CD14-positive monocyte (primary cell): ENCODE measurements at regions not wholly inside any gene's neighbourhood (a gene's known extent, or its start where the extent isn't known, plus 50 kb on each side); places are given as distances from the start of the nearest gene placed in this dataset.

Source experiments
- DNase-seq, 3 donors: peaks; one replicate each; pipeline ENCODE4 v3.0.0-alpha.2; 2011 to 2022
- H2AFZ ChIP-seq: 2 replicates; pipeline ENCODE4 v1.6.0; 2012; ENCODE audit warnings: mild to moderate bottlenecking, low read depth, low read length, inconsistent platforms; ENCODE audit not compliant: insufficient read depth, poor library complexity, severe bottlenecking
- H3K27ac ChIP-seq, 2 donors: 1 replicate in 1 of 2; 2 replicates in 1 of 2; pipeline ENCODE4 v1.5.1; 2012 to 2013; ENCODE audit warnings: low read length in 2 of 2, control low read depth in 1 of 2, inconsistent platforms in 1 of 2, low read depth in 1 of 2, mild to moderate bottlenecking in 1 of 2
- H3K27me3 ChIP-seq, 2 donors: one replicate each; pipeline versions ENCODE4 v1.6.0 to v1.6.1; 2011 to 2013; ENCODE audit warnings: low read length in 2 of 2; ENCODE audit not compliant: control insufficient read depth in 2 of 2, insufficient read depth in 2 of 2
- H3K36me3 ChIP-seq, 2 donors: replicated peaks in 1 of 2; 1 replicate in 1 of 2; 2 replicates in 1 of 2; pipeline versions ENCODE4 v1.5.1 to v1.6.1; 2012 to 2013; ENCODE audit warnings: low read length in 2 of 2, control low read depth in 1 of 2, inconsistent platforms in 1 of 2, mild to moderate bottlenecking in 1 of 2; ENCODE audit not compliant: insufficient read depth in 2 of 2, control insufficient read depth in 1 of 2
- H3K4me1 ChIP-seq, 2 donors: 1 replicate in 1 of 2; 2 replicates in 1 of 2; pipeline versions ENCODE4 v1.5.1 to v1.6.1; 2012 to 2013; ENCODE audit warnings: low read length in 2 of 2, control low read depth in 1 of 2, inconsistent platforms in 1 of 2, mild to moderate bottlenecking in 1 of 2, moderate library complexity in 1 of 2; ENCODE audit not compliant: insufficient read depth in 2 of 2, control insufficient read depth in 1 of 2
- H3K4me2 ChIP-seq: replicated peaks from 2 replicates; pipeline ENCODE3; 2012; ENCODE audit warnings: low read length, moderate library complexity, mild to moderate bottlenecking; ENCODE audit not compliant: poor library complexity, severe bottlenecking; ENCODE audit errors: extremely low read depth
- H3K4me3 ChIP-seq, 3 experiments: fragments of 200-600 bp in 1 of 3; sonication (generic) in 1 of 3; replicated peaks in 1 of 3; 1 replicate in 2 of 3; 2 replicates in 1 of 3; pipeline ENCODE4 v1.5.1; 2011 to 2013; ENCODE audit warnings: low read length in 3 of 3, mild to moderate bottlenecking in 3 of 3, control low read depth in 2 of 3, low read depth in 2 of 3, inconsistent platforms in 1 of 3, moderate library complexity in 1 of 3
- H3K79me2 ChIP-seq: 2 replicates; pipeline ENCODE4 v1.6.0; 2012; ENCODE audit warnings: mild to moderate bottlenecking, control low read depth, inconsistent platforms, low read length, moderate library complexity; ENCODE audit not compliant: insufficient read depth
- H3K9ac ChIP-seq: 2 replicates; pipeline ENCODE4 v1.6.0; 2017; ENCODE audit warnings: low read length, mild to moderate bottlenecking; ENCODE audit not compliant: insufficient read depth, poor library complexity, severe bottlenecking
- H3K9me3 ChIP-seq, 2 donors: replicated peaks in 1 of 2; 1 replicate in 1 of 2; 2 replicates in 1 of 2; pipeline versions ENCODE4 v1.5.1 to v1.6.1; 2012 to 2013; ENCODE audit warnings: low read length in 2 of 2, control low read depth in 1 of 2; ENCODE audit not compliant: control insufficient read depth in 1 of 2, insufficient read depth in 1 of 2
- H4K20me1 ChIP-seq: 2 replicates; pipeline ENCODE4 v1.6.0; 2012; ENCODE audit warnings: mild to moderate bottlenecking, low read length, control low read depth, moderate library complexity; ENCODE audit not compliant: insufficient read depth
- H3K27ac Mint-ChIP-seq, 7 donors: one replicate each; pipeline ENCODE4 v1.8.0; 2020; ENCODE audit warnings: mild to moderate bottlenecking in 7 of 7, mixed read lengths in 7 of 7, moderate library complexity in 6 of 7, inconsistent platforms in 2 of 7
- H3K27me3 Mint-ChIP-seq, 3 donors: one replicate each; pipeline ENCODE4 v1.8.0; 2021 to 2022; ENCODE audit warnings: low read depth in 3 of 3, mild to moderate bottlenecking in 3 of 3, mixed read lengths in 3 of 3, moderate library complexity in 3 of 3, inconsistent platforms in 1 of 3
- H3K36me3 Mint-ChIP-seq, 2 donors: one replicate each; pipeline ENCODE4 v1.8.0; 2020; ENCODE audit warnings: mixed read lengths in 2 of 2, inconsistent platforms in 1 of 2, mild to moderate bottlenecking in 1 of 2
- H3K4me1 Mint-ChIP-seq: one replicate; pipeline ENCODE4 v1.8.0; 2020; ENCODE audit warnings: mild to moderate bottlenecking, mixed read lengths
- H3K4me3 Mint-ChIP-seq, 2 donors: one replicate each; pipeline ENCODE4 v1.8.0; 2020; ENCODE audit warnings: mild to moderate bottlenecking in 2 of 2, mixed read lengths in 2 of 2, moderate library complexity in 1 of 2
- H3K9me3 Mint-ChIP-seq, 7 donors: one replicate each; pipeline ENCODE4 v1.8.0; 2020 to 2022; ENCODE audit warnings: mixed read lengths in 7 of 7, mild to moderate bottlenecking in 6 of 7, moderate library complexity in 6 of 7, inconsistent platforms in 2 of 7
- whole genome bisulfite sequencing: methylation state at CpG from one replicate; pipeline ENCODE4 v1.1.5; 2013; ENCODE audit warnings: missing lambda C conversion rate; ENCODE audit not compliant: insufficient coverage; 5-methylcytosine and 5-hydroxymethylcytosine counted together
- intact Hi-C, 2 donors: fragments of 100-400 bp; cut with micrococcal nuclease; formaldehyde crosslinking; loops; one replicate each; pipeline versions ENCODE4 v1.15.0 to v1.15.1; 2023
- TF ChIP-seq, protein P1 (sequence below): fragments of 200-600 bp; IDR thresholded peaks from one replicate; pipeline ENCODE4 v1.8.0; 2022; ENCODE audit warnings: antibody characterized with exemption, mild to moderate bottlenecking

GRCh38 chr3:139870000-139870675 lies 64.8 kb upstream of the CLSTN2 start:
- peaks cover 0 to 8% (median 6%) of the 10 kb centered on the region in 7 donors for H3K9me3 Mint-ChIP-seq
- no peaks in the 10 kb centered on the region for H3K79me2 ChIP-seq
- peaks cover 2 to 9% (median 3%) of the 10 kb centered on the region in 3 donors for H3K27me3 Mint-ChIP-seq
- H3K9me3 ChIP-seq = no peaks in the 10 kb centered on the region
- no peak overlapping the region for H3K27ac Mint-ChIP-seq
- no peak overlapping the region for H3K4me3 ChIP-seq
- no peaks in the 10 kb centered on the region for H3K36me3 Mint-ChIP-seq
- no peaks in the 10 kb centered on the region for H3K27me3 ChIP-seq
- no peak overlapping the region for H3K27ac ChIP-seq
- intact Hi-C loops = no loop called here
- WGBS = 73% methylated on average over 2 of the region's 2 CpGs
- no peak overlapping the region for H3K4me3 Mint-ChIP-seq
- TF ChIP-seq, protein P1, sequence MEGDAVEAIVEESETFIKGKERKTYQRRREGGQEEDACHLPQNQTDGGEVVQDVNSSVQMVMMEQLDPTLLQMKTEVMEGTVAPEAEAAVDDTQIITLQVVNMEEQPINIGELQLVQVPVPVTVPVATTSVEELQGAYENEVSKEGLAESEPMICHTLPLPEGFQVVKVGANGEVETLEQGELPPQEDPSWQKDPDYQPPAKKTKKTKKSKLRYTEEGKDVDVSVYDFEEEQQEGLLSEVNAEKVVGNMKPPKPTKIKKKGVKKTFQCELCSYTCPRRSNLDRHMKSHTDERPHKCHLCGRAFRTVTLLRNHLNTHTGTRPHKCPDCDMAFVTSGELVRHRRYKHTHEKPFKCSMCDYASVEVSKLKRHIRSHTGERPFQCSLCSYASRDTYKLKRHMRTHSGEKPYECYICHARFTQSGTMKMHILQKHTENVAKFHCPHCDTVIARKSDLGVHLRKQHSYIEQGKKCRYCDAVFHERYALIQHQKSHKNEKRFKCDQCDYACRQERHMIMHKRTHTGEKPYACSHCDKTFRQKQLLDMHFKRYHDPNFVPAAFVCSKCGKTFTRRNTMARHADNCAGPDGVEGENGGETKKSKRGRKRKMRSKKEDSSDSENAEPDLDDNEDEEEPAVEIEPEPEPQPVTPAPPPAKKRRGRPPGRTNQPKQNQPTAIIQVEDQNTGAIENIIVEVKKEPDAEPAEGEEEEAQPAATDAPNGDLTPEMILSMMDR = no peak
- DNase-seq = no peak
- no peaks in the 10 kb centered on the region for H3K36me3 ChIP-seq
- H3K4me2 ChIP-seq = no peak overlapping the region
- no peak overlapping the region for H2AFZ ChIP-seq
- no peaks in the 10 kb centered on the region for H3K4me1 Mint-ChIP-seq
- no peaks in the 10 kb centered on the region for H3K4me1 ChIP-seq
- H4K20me1 ChIP-seq = no peaks in the 10 kb centered on the region
- H3K9ac ChIP-seq = no peak overlapping the region

DNA sequence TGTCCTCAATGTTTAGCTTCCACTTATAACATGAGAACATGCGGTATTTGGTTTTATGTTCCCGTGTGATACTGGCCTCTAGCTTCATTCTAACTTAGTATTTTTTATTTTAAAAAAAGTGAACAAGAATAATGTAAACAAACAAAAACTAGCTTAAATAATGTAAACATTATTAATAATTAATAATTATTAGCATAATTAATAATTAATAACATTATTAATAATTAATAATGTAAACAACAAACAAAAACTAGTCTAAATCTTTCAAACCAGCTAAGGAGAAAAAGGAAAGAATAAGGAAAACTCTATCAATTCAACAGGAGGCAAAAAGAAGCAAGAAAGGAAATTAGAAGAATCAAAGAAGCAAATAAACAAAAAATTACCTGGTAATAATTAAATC lies 66.2 kb upstream of the CLSTN2 start:
- Mint-ChIP-seq H3K4me3 (no peak overlapping the region), H3K27ac (no peak overlapping the region), H3K9me3 (peaks cover 0 to 9% (median 5%) of the 10 kb centered on the region in 7 donors), H3K27me3 (peaks cover 3 to 7% (median 6%) of the 10 kb centered on the region in 3 donors), H3K4me1 (no peaks in the 10 kb centered on the region), H3K36me3 (no peaks in the 10 kb centered on the region)
- no peak overlapping the region for H3K4me3 ChIP-seq
- no peak overlapping the region for H3K9ac ChIP-seq
- H3K4me2 ChIP-seq = no peak overlapping the region
- H2AFZ ChIP-seq = no peak overlapping the region
- H3K27me3 ChIP-seq = no peaks in the 10 kb centered on the region
- TF ChIP-seq, protein P1 = no peak
- WGBS = no CpG with 5 or more reads among the region's 2 CpGs
- no peaks in the 10 kb centered on the region for H3K36me3 ChIP-seq
- intact Hi-C loops = no loop called here
- H4K20me1 ChIP-seq = no peaks in the 10 kb centered on the region
- H3K79me2 ChIP-seq = no peaks in the 10 kb centered on the region
- no peaks in the 10 kb centered on the region for H3K9me3 ChIP-seq
- no peaks in the 10 kb centered on the region for H3K4me1 ChIP-seq
- H3K27ac ChIP-seq = no peak overlapping the region
- no peak for DNase-seq
